ENCODE measurements at regions not wholly inside any gene's neighbourhood (a gene's known extent, or its start where the extent isn't known, plus 50 kb on each side); places are given as distances from the start of the nearest gene placed in this dataset.

- no peaks in the 10 kb centered on the region for H3K36me3 Mint-ChIP-seq
- no peaks in the 10 kb centered on the region for H3K27me3 Mint-ChIP-seq
- DNase-seq (ENCODE audit: extremely low spot score, unreplicated experiment), result no peak
- H3K4me1 Mint-ChIP-seq (ENCODE audit: unreplicated experiment), result no peaks in the 10 kb centered on the region
- TF ChIP-seq CTCF (conservative IDR thresholded peaks at IDR 0.05), result no peak
- H3K27ac Mint-ChIP-seq, result no peak overlapping the region
- H3K9me3 Mint-ChIP-seq, result no peaks in the 10 kb centered on the region
- H3K4me3 Mint-ChIP-seq, result no peak overlapping the region
Observed at GRCh38 chr14:26157517-26157916, 440.3 kb downstream of the NOVA1 start.

- Mint-ChIP-seq H3K36me3 (no peaks in the 10 kb centered on the region), H3K4me1 (ENCODE audit: unreplicated experiment) (no peaks in the 10 kb centered on the region), H3K4me3 (peak overlapping the region; percentile 84), H3K27ac (peak overlapping the region; percentile 88), H3K9me3 (peaks cover 5% of the 10 kb centered on the region), H3K27me3 (no peaks in the 10 kb centered on the region)
- no peak for DNase-seq (ENCODE audit: extremely low spot score, unreplicated experiment)
- no peak for TF ChIP-seq CTCF (conservative IDR thresholded peaks at IDR 0.05)
Observed at GRCh38 chr14:26143057-26143456, 454.8 kb downstream of the NOVA1 start.

- no peaks in the 10 kb centered on the region for H3K27me3 Mint-ChIP-seq
- no peak overlapping the region for H3K4me3 Mint-ChIP-seq
- TF ChIP-seq CTCF (conservative IDR thresholded peaks at IDR 0.05), result peak; percentile 66
- H3K4me1 Mint-ChIP-seq (ENCODE audit: unreplicated experiment), result no peaks in the 10 kb centered on the region
- H3K9me3 Mint-ChIP-seq, result peaks cover 16% of the 10 kb centered on the region
- peak overlapping the region; percentile 17 for H3K27ac Mint-ChIP-seq
- H3K36me3 Mint-ChIP-seq, result no peaks in the 10 kb centered on the region
- DNase-seq (ENCODE audit: extremely low spot score, unreplicated experiment), result no peak
Observed at GRCh38 chr14:26138764-26139445, 458.9 kb downstream of the NOVA1 start.

- no peak overlapping the region for H3K4me3 Mint-ChIP-seq
- H3K27ac Mint-ChIP-seq, result no peak overlapping the region
- H3K36me3 Mint-ChIP-seq, result no peaks in the 10 kb centered on the region
- H3K27me3 Mint-ChIP-seq, result no peaks in the 10 kb centered on the region
- no peaks in the 10 kb centered on the region for H3K4me1 Mint-ChIP-seq (ENCODE audit: unreplicated experiment)
- no peak for DNase-seq (ENCODE audit: extremely low spot score, unreplicated experiment)
- TF ChIP-seq CTCF (conservative IDR thresholded peaks at IDR 0.05), result peak; percentile 65
- H3K9me3 Mint-ChIP-seq, result peaks cover 11% of the 10 kb centered on the region
Observed at GRCh38 chr14:26137161-26137560, 460.7 kb downstream of the NOVA1 start.

- Mint-ChIP-seq H3K27ac (no peak overlapping the region), H3K4me1 (ENCODE audit: unreplicated experiment) (peaks cover 4% of the 10 kb centered on the region), H3K4me3 (no peak overlapping the region), H3K36me3 (no peaks in the 10 kb centered on the region), H3K27me3 (no peaks in the 10 kb centered on the region), H3K9me3 (peaks cover 3% of the 10 kb centered on the region)
- no peak for DNase-seq (ENCODE audit: extremely low spot score, unreplicated experiment)
- TF ChIP-seq CTCF (conservative IDR thresholded peaks at IDR 0.05), result no peak
Observed at GRCh38 chr14:26132061-26132645, 465.7 kb downstream of the NOVA1 start.

Measured in type B pancreatic cell (in vitro differentiated cells).